DND-41 (cell line): ENCODE measurements at regions not wholly inside any gene's neighbourhood (a gene's known extent, or its start where the extent isn't known, plus 50 kb on each side); places are given as distances from the start of the nearest gene placed in this dataset.

ENCODE experiments used
- ATAC-seq: fragments of 200-7000 bp; cut with Tn5 transposase; 3 replicates; pipeline ENCODE4 v1.9.1; 2021; ENCODE audit warnings: low read depth; ENCODE audit not compliant: insufficient read depth
- DNase-seq: peaks from one replicate; pipeline ENCODE4 v3.0.0-alpha.2; 2020
- H2AFZ ChIP-seq: 2 replicates; pipeline ENCODE4 v1.6.0; 2012; ENCODE audit warnings: low read depth, low read length
- H3K27ac ChIP-seq: 2 replicates; pipeline ENCODE4 v1.5.1; 2012; ENCODE audit warnings: low read length, inconsistent platforms
- H3K27me3 ChIP-seq: fragments of 200-600 bp; sonication (generic); 2 replicates; pipeline ENCODE4 v1.6.0; 2012; ENCODE audit warnings: low read length, mild to moderate bottlenecking, inconsistent platforms; ENCODE audit not compliant: insufficient read depth, poor library complexity
- H3K36me3 ChIP-seq: 2 replicates; pipeline ENCODE4 v1.5.1; 2012; ENCODE audit warnings: low read length, inconsistent platforms; ENCODE audit not compliant: insufficient read depth
- H3K4me1 ChIP-seq: 2 replicates; pipeline ENCODE4 v1.5.1; 2012; ENCODE audit warnings: mild to moderate bottlenecking, low read length; ENCODE audit not compliant: insufficient read depth
- H3K4me2 ChIP-seq: 2 replicates; pipeline ENCODE4 v1.6.0; 2012; ENCODE audit warnings: mild to moderate bottlenecking, moderate library complexity, low read length, inconsistent platforms; ENCODE audit not compliant: insufficient read depth
- H3K4me3 ChIP-seq, 2 experiments: fragments of 200-600 bp in 1 of 2; shearing (Covaris generic) in 1 of 2; 2 replicates each; pipeline ENCODE4 v1.5.1; 2012 to 2016; ENCODE audit warnings: inconsistent platforms in 2 of 2, low read length in 2 of 2, mild to moderate bottlenecking in 2 of 2, low read depth in 1 of 2, moderate library complexity in 1 of 2
- H3K79me2 ChIP-seq: 2 replicates; pipeline ENCODE4 v1.6.0; 2012; ENCODE audit warnings: low read length, inconsistent platforms; ENCODE audit not compliant: insufficient read depth
- H3K9ac ChIP-seq: 2 replicates; pipeline ENCODE4 v1.6.0; 2012; ENCODE audit warnings: low read depth, mild to moderate bottlenecking, inconsistent platforms, low read length, moderate library complexity
- H3K9me3 ChIP-seq: 2 replicates; pipeline ENCODE4 v1.5.1; 2012; ENCODE audit warnings: low read length, moderate library complexity, mild to moderate bottlenecking, inconsistent platforms; ENCODE audit not compliant: insufficient read depth, severe bottlenecking
- H4K20me1 ChIP-seq: 2 replicates; pipeline ENCODE4 v1.6.0; 2012; ENCODE audit warnings: low read length; ENCODE audit not compliant: insufficient read depth
- EZH2 ChIP-seq: IDR thresholded peaks from 3 replicates; pipeline ENCODE4 v1.6.1; 2012; ENCODE audit warnings: borderline replicate concordance, low read depth, mild to moderate bottlenecking, moderate library complexity, low read length, inconsistent platforms; ENCODE audit not compliant: severe bottlenecking
- TF ChIP-seq, protein P1 (sequence below): IDR thresholded peaks from 2 replicates; pipeline ENCODE4 v1.5.1; 2012; ENCODE audit warnings: borderline replicate concordance, low read length, moderate library complexity, mild to moderate bottlenecking; ENCODE audit not compliant: poor library complexity, severe bottlenecking; ENCODE audit errors: extremely low read depth

DNA sequence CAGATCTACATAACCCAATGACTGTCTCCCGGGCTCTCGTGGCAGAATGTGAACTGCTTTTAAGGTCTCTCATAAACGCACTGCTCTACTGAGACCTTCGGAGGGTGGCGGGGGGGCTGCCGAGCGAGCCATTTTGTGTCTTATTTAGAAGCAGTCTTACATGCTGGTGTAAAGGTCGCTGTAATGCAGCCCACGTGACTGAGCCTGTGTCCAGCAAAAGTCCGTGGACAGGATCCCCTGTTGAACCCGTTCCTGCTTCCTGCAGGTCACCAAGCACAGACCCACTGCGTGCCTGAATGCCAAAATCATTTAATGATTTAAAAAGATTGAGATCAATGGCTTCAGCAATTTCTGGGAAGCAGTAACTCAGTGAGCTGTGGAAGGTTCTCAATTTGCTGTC lies 415.9 kb downstream of the BCOR start:
- Histone ChIP-seq H3K4me2 (no peak overlapping the region), H3K9ac (no peak overlapping the region), H3K36me3 (no peaks in the 10 kb centered on the region), H3K9me3 (no peaks in the 10 kb centered on the region), H3K4me1 (no peaks in the 10 kb centered on the region), H3K4me3 (no peak overlapping the region), H3K79me2 (no peaks in the 10 kb centered on the region), H3K27me3 (no peaks in the 10 kb centered on the region), H2AFZ (no peak overlapping the region), H3K27ac (no peak overlapping the region), H4K20me1 (no peaks in the 10 kb centered on the region)
- DNase-seq (no peak), ATAC-seq (no peak)
- TF ChIP-seq, protein P1, sequence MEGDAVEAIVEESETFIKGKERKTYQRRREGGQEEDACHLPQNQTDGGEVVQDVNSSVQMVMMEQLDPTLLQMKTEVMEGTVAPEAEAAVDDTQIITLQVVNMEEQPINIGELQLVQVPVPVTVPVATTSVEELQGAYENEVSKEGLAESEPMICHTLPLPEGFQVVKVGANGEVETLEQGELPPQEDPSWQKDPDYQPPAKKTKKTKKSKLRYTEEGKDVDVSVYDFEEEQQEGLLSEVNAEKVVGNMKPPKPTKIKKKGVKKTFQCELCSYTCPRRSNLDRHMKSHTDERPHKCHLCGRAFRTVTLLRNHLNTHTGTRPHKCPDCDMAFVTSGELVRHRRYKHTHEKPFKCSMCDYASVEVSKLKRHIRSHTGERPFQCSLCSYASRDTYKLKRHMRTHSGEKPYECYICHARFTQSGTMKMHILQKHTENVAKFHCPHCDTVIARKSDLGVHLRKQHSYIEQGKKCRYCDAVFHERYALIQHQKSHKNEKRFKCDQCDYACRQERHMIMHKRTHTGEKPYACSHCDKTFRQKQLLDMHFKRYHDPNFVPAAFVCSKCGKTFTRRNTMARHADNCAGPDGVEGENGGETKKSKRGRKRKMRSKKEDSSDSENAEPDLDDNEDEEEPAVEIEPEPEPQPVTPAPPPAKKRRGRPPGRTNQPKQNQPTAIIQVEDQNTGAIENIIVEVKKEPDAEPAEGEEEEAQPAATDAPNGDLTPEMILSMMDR, result no peak
- TF ChIP-seq EZH2, result no peak

DNA sequence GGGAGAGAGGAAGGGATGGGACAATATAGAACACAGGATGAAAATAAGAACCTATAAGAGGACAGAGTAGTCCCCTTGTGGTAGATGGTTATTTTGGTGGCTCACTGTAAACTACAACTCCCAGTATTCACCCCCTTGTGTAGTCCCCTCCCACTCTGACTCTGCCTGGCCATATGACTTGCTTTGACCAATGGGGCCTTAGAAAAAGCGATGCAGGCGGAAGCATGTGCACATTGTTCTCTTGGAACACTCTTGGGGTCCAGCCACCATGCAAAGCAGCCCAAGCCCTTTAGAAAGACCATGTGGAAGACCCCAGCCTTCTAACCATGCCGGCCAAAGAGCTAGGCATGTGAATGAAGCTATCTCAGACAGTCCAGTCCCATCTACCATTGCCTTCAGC lies 415.0 kb downstream of the BCOR start:
- DNase-seq (no peak), ATAC-seq (no peak)
- no peak overlapping the region for H3K4me2 ChIP-seq

DNA sequence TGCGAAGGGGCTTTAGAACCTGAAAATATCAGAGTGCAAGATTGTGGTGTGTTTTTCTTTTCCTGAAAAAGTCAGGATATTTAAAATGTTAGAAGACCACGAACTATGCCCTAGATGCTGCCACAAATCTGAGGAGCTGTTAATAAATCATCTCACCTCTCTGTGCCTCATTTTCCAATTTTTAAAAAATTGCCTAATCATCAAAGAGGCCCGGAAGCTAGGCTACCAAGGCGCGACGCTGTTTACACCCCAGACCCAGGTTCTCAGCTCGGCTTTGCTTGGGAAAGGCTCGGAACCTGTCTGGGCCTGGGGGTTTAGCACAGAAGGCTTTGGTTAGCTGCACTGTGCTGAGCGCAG lies 409.6 kb downstream of the BCOR start:
- no peaks in the 10 kb centered on the region for H3K36me3 ChIP-seq
- H3K9me3 ChIP-seq, result no peaks in the 10 kb centered on the region
- peaks cover 21% of the 10 kb centered on the region for H3K27me3 ChIP-seq
- peaks cover 9% of the 10 kb centered on the region for H3K4me1 ChIP-seq
- no peak overlapping the region for H2AFZ ChIP-seq
- peak overlapping the region; percentile 35; the same call in 1 of the 2 replicates for H3K9ac ChIP-seq
- H4K20me1 ChIP-seq, result no peaks in the 10 kb centered on the region
- no peaks in the 10 kb centered on the region for H3K79me2 ChIP-seq
- ATAC-seq (no peak), DNase-seq (no peak)
- peak overlapping the region; percentile 65 for H3K4me2 ChIP-seq
- peak overlapping the region in 1 of 2 experiments; percentile 47; a peak in 2 of 4 replicates for H3K4me3 ChIP-seq
- TF ChIP-seq, protein P1, result no peak
- no peak for TF ChIP-seq EZH2
- H3K27ac ChIP-seq, result no peak overlapping the region

More for the DNA sequence above, 415.0 kb downstream of the BCOR start:
- Histone ChIP-seq H3K4me1 (no peaks in the 10 kb centered on the region), H3K36me3 (no peaks in the 10 kb centered on the region), H2AFZ (no peak overlapping the region), H3K9ac (no peak overlapping the region), H3K9me3 (no peaks in the 10 kb centered on the region), H3K79me2 (no peaks in the 10 kb centered on the region), H4K20me1 (no peaks in the 10 kb centered on the region), H3K27ac (no peak overlapping the region), H3K4me3 (no peak overlapping the region), H3K27me3 (peaks cover 5% of the 10 kb centered on the region)
- TF ChIP-seq EZH2, result no peak
- TF ChIP-seq, protein P1, result no peak

DNA sequence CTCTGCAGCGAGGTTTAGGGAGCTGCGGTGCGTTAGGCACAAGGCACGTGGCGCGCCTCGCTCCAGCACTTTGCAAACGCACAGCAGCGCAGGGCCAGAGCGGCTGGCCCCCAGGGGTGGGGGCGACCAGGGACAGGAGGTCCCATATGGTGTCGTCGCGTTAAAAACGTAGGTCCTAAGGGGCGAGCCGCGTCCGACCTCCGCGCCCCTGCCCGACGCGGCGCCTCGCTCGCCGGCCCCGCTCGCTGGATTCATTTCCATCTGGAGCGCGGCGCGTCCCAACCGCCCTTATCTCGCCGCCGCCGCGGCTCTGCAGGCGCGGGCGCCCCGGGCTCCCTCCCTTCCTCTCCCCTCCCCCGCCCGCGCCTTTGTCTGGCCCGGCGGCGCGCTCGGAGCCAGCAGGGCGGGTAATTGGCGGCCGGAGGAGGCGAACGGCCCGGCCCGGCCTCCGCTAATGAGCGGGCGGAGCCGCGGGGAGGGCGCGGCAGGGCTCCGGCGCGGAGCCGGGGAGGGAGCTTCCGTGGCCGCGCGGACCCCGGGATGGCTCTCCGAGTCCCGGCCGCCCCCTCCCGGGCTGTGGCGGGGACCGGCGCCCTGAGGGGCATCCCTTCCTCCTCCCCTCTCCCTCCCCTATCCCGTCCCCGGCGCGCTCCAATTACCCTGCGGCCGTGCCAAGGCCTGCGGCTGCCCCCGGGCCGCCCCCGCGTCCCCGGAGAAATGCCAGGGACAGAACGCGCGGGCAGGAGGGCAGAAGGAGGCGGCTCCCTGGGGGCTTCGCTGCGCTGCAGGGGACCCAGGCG lies 409.0 kb downstream of the BCOR start:
- Histone ChIP-seq H3K79me2 (no peaks in the 10 kb centered on the region), H3K27ac (no peak overlapping the region), H3K27me3 (peaks cover 21% of the 10 kb centered on the region), H3K4me2 (peak overlapping the region; percentile 65), H3K9ac (peak overlapping the region; percentile 35; the same call in 1 of the 2 replicates), H3K4me1 (peaks cover 9% of the 10 kb centered on the region), H2AFZ (0 out of 2 replicates have a peak overlapping the region, but pooled peaks have one; percentile 39), H4K20me1 (no peaks in the 10 kb centered on the region), H3K9me3 (no peaks in the 10 kb centered on the region), H3K36me3 (no peaks in the 10 kb centered on the region), H3K4me3 (peak overlapping the region in 1 of 2 experiments; percentile 47; a peak in 2 of 4 replicates)
- no peak for TF ChIP-seq EZH2
- TF ChIP-seq, protein P1, result no peak
- ATAC-seq, result peak; percentile 77
- DNase-seq, result peak; percentile 25
